ENCODE measurements at regions not wholly inside any gene's neighbourhood (a gene's known extent, or its start where the extent isn't known, plus 50 kb on each side); places are given as distances from the start of the nearest gene placed in this dataset.

DNA sequence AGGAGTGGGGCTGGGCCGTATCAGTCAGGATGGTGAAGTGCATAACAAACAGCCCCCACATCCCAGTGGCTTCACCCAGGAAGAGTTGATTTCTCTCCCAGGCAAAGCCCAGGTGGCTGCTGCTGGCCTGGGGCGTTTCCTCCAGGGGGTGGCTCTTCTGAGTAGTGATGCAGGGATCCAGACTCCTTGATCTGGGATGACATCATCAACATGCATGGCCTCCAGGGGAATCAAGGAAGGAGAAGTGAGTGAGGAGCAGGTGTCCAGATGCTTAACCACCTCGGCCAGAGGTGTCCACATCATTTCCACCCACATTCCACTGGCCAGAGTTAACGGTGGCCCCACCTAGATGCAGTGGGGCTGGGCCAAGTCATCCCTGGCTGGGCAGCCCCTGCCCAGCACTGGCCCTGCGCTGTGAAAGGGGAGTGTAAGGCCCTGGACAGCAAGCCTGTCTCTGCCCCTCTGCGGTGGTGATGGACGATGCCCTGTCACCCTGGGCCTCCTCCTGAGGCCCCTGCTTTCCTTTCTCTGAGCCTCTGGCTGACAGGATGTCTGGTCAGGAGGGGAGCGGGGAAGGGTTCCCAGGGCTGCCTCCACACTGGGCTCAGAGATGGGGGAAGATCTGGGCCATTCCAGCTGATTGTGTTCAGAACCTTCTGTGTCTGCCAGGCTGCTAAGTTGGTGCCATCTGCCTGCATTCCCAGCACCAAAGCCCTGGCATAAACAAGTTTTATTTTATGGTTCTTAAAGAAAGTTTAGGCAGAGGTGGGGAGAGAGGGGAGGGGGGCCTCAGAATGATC lies 598.2 kb downstream of the MATN1 start:
- Histone ChIP-seq H3K9ac (ENCODE audit: low read length) (no peak overlapping the region), H3F3A (ENCODE audit: insufficient read depth, low read length, poor library complexity, severe bottlenecking) (no peaks in the 10 kb centered on the region), H3K36me3 (ENCODE audit: insufficient read depth, low read length) (no peaks in the 10 kb centered on the region), H3K79me2 (replicated peaks; ENCODE audit: insufficient read depth, low read length) (no peaks in the 10 kb centered on the region), H3K4me3 (ENCODE audit: low read length) (no peak overlapping the region), H3K27ac (ENCODE audit: low read length) (no peak overlapping the region), H4K20me1 (ENCODE audit: insufficient read depth) (no peaks in the 10 kb centered on the region), H3K9me3 (ENCODE audit: low read length) (no peaks in the 10 kb centered on the region), H3K4me2 (ENCODE audit: low read length) (no peak overlapping the region), H2AFZ (ENCODE audit: low read depth, low read length) (no peak overlapping the region), H3K27me3 (ENCODE audit: insufficient read depth, low read depth, low read length) (no peaks in the 10 kb centered on the region), H3K9me2 (ENCODE audit: insufficient read depth, low read length) (no peaks in the 10 kb centered on the region)
- TF ChIP-seq, protein P1, sequence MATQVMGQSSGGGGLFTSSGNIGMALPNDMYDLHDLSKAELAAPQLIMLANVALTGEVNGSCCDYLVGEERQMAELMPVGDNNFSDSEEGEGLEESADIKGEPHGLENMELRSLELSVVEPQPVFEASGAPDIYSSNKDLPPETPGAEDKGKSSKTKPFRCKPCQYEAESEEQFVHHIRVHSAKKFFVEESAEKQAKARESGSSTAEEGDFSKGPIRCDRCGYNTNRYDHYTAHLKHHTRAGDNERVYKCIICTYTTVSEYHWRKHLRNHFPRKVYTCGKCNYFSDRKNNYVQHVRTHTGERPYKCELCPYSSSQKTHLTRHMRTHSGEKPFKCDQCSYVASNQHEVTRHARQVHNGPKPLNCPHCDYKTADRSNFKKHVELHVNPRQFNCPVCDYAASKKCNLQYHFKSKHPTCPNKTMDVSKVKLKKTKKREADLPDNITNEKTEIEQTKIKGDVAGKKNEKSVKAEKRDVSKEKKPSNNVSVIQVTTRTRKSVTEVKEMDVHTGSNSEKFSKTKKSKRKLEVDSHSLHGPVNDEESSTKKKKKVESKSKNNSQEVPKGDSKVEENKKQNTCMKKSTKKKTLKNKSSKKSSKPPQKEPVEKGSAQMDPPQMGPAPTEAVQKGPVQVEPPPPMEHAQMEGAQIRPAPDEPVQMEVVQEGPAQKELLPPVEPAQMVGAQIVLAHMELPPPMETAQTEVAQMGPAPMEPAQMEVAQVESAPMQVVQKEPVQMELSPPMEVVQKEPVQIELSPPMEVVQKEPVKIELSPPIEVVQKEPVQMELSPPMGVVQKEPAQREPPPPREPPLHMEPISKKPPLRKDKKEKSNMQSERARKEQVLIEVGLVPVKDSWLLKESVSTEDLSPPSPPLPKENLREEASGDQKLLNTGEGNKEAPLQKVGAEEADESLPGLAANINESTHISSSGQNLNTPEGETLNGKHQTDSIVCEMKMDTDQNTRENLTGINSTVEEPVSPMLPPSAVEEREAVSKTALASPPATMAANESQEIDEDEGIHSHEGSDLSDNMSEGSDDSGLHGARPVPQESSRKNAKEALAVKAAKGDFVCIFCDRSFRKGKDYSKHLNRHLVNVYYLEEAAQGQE (IDR thresholded peaks at IDR 0.05; ENCODE audit: borderline replicate concordance) = no peak
- TF ChIP-seq SMC3 (conservative IDR thresholded peaks at IDR 0.05; ENCODE audit: poor library complexity) (no peak), EP300 (conservative IDR thresholded peaks at IDR 0.05; ENCODE audit: poor library complexity, severe bottlenecking) (no peak), MXI1 (conservative IDR thresholded peaks at IDR 0.05; ENCODE audit: poor library complexity, severe bottlenecking) (no peak), TAF1 (IDR thresholded peaks at IDR 0.05; ENCODE audit: low read depth) (no peak), POLR2AphosphoS5 (IDR thresholded peaks at IDR 0.05) (no peak), RAD21 (conservative IDR thresholded peaks at IDR 0.05) (no peak), EZH2 (IDR thresholded peaks at IDR 0.05; ENCODE audit: borderline replicate concordance, insufficient read depth, low read length, poor library complexity, severe bottlenecking) (no peak)
- TF ChIP-seq, protein P2, sequence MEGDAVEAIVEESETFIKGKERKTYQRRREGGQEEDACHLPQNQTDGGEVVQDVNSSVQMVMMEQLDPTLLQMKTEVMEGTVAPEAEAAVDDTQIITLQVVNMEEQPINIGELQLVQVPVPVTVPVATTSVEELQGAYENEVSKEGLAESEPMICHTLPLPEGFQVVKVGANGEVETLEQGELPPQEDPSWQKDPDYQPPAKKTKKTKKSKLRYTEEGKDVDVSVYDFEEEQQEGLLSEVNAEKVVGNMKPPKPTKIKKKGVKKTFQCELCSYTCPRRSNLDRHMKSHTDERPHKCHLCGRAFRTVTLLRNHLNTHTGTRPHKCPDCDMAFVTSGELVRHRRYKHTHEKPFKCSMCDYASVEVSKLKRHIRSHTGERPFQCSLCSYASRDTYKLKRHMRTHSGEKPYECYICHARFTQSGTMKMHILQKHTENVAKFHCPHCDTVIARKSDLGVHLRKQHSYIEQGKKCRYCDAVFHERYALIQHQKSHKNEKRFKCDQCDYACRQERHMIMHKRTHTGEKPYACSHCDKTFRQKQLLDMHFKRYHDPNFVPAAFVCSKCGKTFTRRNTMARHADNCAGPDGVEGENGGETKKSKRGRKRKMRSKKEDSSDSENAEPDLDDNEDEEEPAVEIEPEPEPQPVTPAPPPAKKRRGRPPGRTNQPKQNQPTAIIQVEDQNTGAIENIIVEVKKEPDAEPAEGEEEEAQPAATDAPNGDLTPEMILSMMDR (IDR thresholded peaks at IDR 0.05; ENCODE audit: poor library complexity, severe bottlenecking) = no peak

DNA sequence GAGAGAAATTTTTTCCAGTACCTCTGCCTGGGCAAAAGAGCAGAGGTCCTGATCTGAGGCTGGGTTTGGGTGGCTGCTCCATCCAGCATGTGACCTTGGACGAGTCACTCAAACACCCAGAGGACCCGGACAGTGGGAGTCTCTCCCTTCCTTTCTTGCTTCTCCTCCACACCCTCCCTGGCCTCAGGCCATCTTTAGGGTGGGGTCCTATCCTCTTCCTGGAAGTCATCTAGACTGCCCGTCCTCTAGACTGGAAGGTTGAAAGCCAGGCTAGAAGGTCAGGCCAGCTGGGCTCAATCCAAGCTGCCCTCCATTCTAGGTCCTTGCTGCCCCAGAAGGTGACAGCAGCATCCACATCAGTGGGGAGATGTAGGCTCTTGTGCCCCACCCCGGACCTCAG lies 599.5 kb downstream of the MATN1 start:
- Histone ChIP-seq H3K4me3 (ENCODE audit: low read length) (no peak overlapping the region), H3K27ac (ENCODE audit: low read length) (no peak overlapping the region), H3K4me2 (ENCODE audit: low read length) (no peak overlapping the region), H3K27me3 (ENCODE audit: insufficient read depth, low read depth, low read length) (no peaks in the 10 kb centered on the region), H3K36me3 (ENCODE audit: insufficient read depth, low read length) (no peaks in the 10 kb centered on the region), H3K9ac (ENCODE audit: low read length) (no peak overlapping the region), H3K9me2 (ENCODE audit: insufficient read depth, low read length) (no peaks in the 10 kb centered on the region), H3K79me2 (replicated peaks; ENCODE audit: insufficient read depth, low read length) (no peaks in the 10 kb centered on the region), H3F3A (ENCODE audit: insufficient read depth, low read length, poor library complexity, severe bottlenecking) (no peaks in the 10 kb centered on the region), H4K20me1 (ENCODE audit: insufficient read depth) (no peaks in the 10 kb centered on the region), H3K9me3 (ENCODE audit: low read length) (no peaks in the 10 kb centered on the region), H2AFZ (ENCODE audit: low read depth, low read length) (no peak overlapping the region)
- no peak for TF ChIP-seq MXI1 (conservative IDR thresholded peaks at IDR 0.05; ENCODE audit: poor library complexity, severe bottlenecking)
- no peak for TF ChIP-seq POLR2AphosphoS5 (IDR thresholded peaks at IDR 0.05)
- TF ChIP-seq EP300 (conservative IDR thresholded peaks at IDR 0.05; ENCODE audit: poor library complexity, severe bottlenecking) = no peak
- no peak for TF ChIP-seq RAD21 (conservative IDR thresholded peaks at IDR 0.05)

Data from neural cell (in vitro differentiated cells).